ENCODE measurements at regions not wholly inside any gene's neighbourhood (a gene's known extent, or its start where the extent isn't known, plus 50 kb on each side); places are given as distances from the start of the nearest gene placed in this dataset.

DNA sequence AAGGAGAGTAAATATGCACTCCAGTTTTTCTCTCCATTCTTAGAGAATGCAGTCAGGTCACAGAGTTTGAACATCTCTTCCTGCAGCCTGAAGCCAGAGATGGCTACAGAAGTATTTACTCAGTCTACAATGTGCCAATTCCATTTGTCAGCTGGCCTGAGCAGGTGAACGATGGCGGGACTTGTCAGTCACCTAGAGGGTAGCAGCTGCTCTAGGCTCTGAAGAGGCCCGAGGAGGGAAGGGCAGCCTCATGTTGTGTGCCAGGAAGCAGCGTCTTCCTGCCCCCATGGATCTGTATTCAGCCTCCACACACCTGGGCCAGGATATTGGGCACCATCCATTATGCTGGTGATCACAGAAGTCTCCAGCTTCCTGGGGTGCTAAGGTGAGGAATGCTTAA is 316.7 kb upstream of the CHAC2 start:
- no TSS peak for BruUV-seq (replicated peaks)
- H2AFZ ChIP-seq = peak overlapping the region; percentile 18; the same call in 1 of the 2 replicates

GRCh38 chr2:53448591-53448990 is 319.0 kb upstream of the CHAC2 start:
- Histone ChIP-seq H3K9me2 (ENCODE audit: insufficient read depth) (no peaks in the 10 kb centered on the region), H3K36me3 (ENCODE audit: low read depth) (no peaks in the 10 kb centered on the region), H3K79me2 (ENCODE audit: low read depth) (no peaks in the 10 kb centered on the region), H3K9me3 (ENCODE audit: insufficient read depth, low read depth) (no peaks in the 10 kb centered on the region), H3K27me3 (ENCODE audit: insufficient read depth, low read depth) (no peaks in the 10 kb centered on the region), H3K27ac (no peak overlapping the region), H2AFZ (no peak overlapping the region), H3K4me1 (replicated peaks; ENCODE audit: insufficient read depth) (peaks cover 17% of the 10 kb centered on the region; the same call in 1 of the 2 replicates), H3K4me2 (no peak overlapping the region), H4K20me1 (ENCODE audit: insufficient read depth) (no peaks in the 10 kb centered on the region), H3F3A (ENCODE audit: insufficient read depth, low read depth) (0 out of 2 replicates have a peak, but pooled peaks cover 9% of the 10 kb centered on the region), H3K4me3 (no peak overlapping the region)
- DNase-seq = peak in 1 of 2 experiments; percentile 50
- CTCF ChIA-PET = no interaction called here
- intact Hi-C loops (cut with micrococcal nuclease; ENCODE audit: unreplicated experiment) = loop anchor here (10.0 kb wide), 1 partner anchor 244 kb away; no protein-coding TSS in a partner anchor
- TF ChIP-seq EZH2 (IDR thresholded peaks at IDR 0.05; ENCODE audit: low read depth) = no peak
- TF ChIP-seq CTCF (conservative IDR thresholded peaks at IDR 0.05) = no peak
- POLR2A ChIA-PET (ENCODE audit: unreplicated experiment) = no interaction called here
- no TSS peak for BruUV-seq (replicated peaks)

More for the DNA sequence above, 316.7 kb upstream of the CHAC2 start:
- no peaks in the 10 kb centered on the region for H3K9me2 ChIP-seq (ENCODE audit: insufficient read depth)
- H3K27me3 ChIP-seq (ENCODE audit: insufficient read depth, low read depth) = no peaks in the 10 kb centered on the region
- 0 out of 2 replicates have a peak, but pooled peaks cover 2% of the 10 kb centered on the region for H3K9me3 ChIP-seq (ENCODE audit: insufficient read depth, low read depth)
- H3F3A ChIP-seq (ENCODE audit: insufficient read depth, low read depth) = 0 out of 2 replicates have a peak, but pooled peaks cover 5% of the 10 kb centered on the region
- ChIA-PET CTCF (no interaction called here), POLR2A (ENCODE audit: unreplicated experiment) (no interaction called here)
- H3K4me1 ChIP-seq (replicated peaks; ENCODE audit: insufficient read depth) = peaks cover 6% of the 10 kb centered on the region; the same call in 1 of the 2 replicates
- no peak overlapping the region for H3K27ac ChIP-seq
- intact Hi-C loops (cut with micrococcal nuclease; ENCODE audit: unreplicated experiment) = no loop called here
- TF ChIP-seq CTCF (conservative IDR thresholded peaks at IDR 0.05) = no peak
- no peak for TF ChIP-seq EZH2 (IDR thresholded peaks at IDR 0.05; ENCODE audit: low read depth)
- DNase-seq = no peak
- no peak overlapping the region for H3K4me2 ChIP-seq
- no peaks in the 10 kb centered on the region for H3K36me3 ChIP-seq (ENCODE audit: low read depth)
- no peak overlapping the region for H3K4me3 ChIP-seq
- no peaks in the 10 kb centered on the region for H4K20me1 ChIP-seq (ENCODE audit: insufficient read depth)
- H3K79me2 ChIP-seq (ENCODE audit: low read depth) = no peaks in the 10 kb centered on the region

DNA sequence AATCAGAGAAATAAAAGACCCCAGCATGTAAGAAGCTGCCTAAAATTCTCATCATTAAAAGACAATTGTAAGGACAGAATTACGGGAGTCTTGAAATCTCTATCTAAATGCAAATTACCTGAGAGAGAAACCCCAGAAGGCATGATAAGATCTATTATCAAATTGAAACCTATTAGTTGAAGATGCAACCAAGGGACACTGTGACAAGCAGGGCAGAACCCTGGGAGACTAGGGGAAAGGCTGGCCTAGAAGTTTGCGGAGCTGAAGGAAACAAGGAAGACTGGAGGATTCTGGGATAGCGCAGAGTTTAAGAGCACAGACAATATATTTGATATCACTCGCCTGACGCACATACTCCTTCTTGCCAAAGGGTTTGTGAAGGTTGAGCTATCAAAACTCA is 319.5 kb upstream of the CHAC2 start:
- H3K9me3 ChIP-seq (ENCODE audit: insufficient read depth, low read depth) = no peaks in the 10 kb centered on the region
- H3K4me2 ChIP-seq = no peak overlapping the region
- H3K27me3 ChIP-seq (ENCODE audit: insufficient read depth, low read depth) = no peaks in the 10 kb centered on the region
- H3F3A ChIP-seq (ENCODE audit: insufficient read depth, low read depth) = 0 out of 2 replicates have a peak, but pooled peaks cover 9% of the 10 kb centered on the region
- no peaks in the 10 kb centered on the region for H3K9me2 ChIP-seq (ENCODE audit: insufficient read depth)
- no peak for DNase-seq
- CTCF ChIA-PET = no interaction called here
- intact Hi-C loops (cut with micrococcal nuclease; ENCODE audit: unreplicated experiment) = loop anchor here (10.0 kb wide), 1 partner anchor 243 kb away; no protein-coding TSS in a partner anchor
- H3K4me1 ChIP-seq (replicated peaks; ENCODE audit: insufficient read depth) = peaks cover 17% of the 10 kb centered on the region; the same call in 1 of the 2 replicates
- no peaks in the 10 kb centered on the region for H3K36me3 ChIP-seq (ENCODE audit: low read depth)
- POLR2A ChIA-PET (ENCODE audit: unreplicated experiment) = no interaction called here
- no peak overlapping the region for H3K27ac ChIP-seq
- no peak for TF ChIP-seq EZH2 (IDR thresholded peaks at IDR 0.05; ENCODE audit: low read depth)
- TF ChIP-seq CTCF (conservative IDR thresholded peaks at IDR 0.05) = no peak
- H3K4me3 ChIP-seq = no peak overlapping the region
- H4K20me1 ChIP-seq (ENCODE audit: insufficient read depth) = no peaks in the 10 kb centered on the region
- BruUV-seq (replicated peaks) = no TSS peak
- no peaks in the 10 kb centered on the region for H3K79me2 ChIP-seq (ENCODE audit: low read depth)
- H2AFZ ChIP-seq = no peak overlapping the region

Data from PC-9 (cell line).